ENCODE measurements at regions not wholly inside any gene's neighbourhood (a gene's known extent, or its start where the extent isn't known, plus 50 kb on each side); places are given as distances from the start of the nearest gene placed in this dataset.

- TF ChIP-seq CTCF (IDR thresholded peaks at IDR 0.05) (no peak), POLR2AphosphoS5 (IDR thresholded peaks at IDR 0.05) (no peak), POLR2A (IDR thresholded peaks at IDR 0.05) (no peak)
These were observed 98.8 kb downstream of the YTHDF1 start for GRCh38 chr20:63117151-63117550.
